Stomach (tissue), 8 donors: ENCODE measurements at regions not wholly inside any gene's neighbourhood (a gene's known extent, or its start where the extent isn't known, plus 50 kb on each side); places are given as distances from the start of the nearest gene placed in this dataset.
"Not testable (repeated sequence)": the region's sequence is repeated elsewhere in the genome, so short reads cannot be mapped to it uniquely, and the experiment has no call there.

Experiments
- DNase-seq, 2 donors: peaks; one replicate each; pipeline versions ENCODE4 v3.0.0 to v3.0.0-alpha.2; 2013 to 2019
- H3K27ac ChIP-seq, 5 donors: fragments of 200-600 bp in 4 of 5; sonication (generic) in 4 of 5; one replicate each; pipeline ENCODE4 v1.5.1; 2013 to 2019; ENCODE audit warnings: mild to moderate bottlenecking in 1 of 5, moderate library complexity in 1 of 5
- H3K27me3 ChIP-seq, 3 donors: fragments of 200-600 bp; sonication (generic); one replicate each; pipeline ENCODE4 v1.5.1; 2017 to 2019; ENCODE audit warnings: mixed run types in 1 of 3
- H3K36me3 ChIP-seq, 4 donors: fragments of 200-600 bp; sonication (generic); 1 replicate in 3 of 4; 2 replicates in 1 of 4; pipeline ENCODE4 v1.5.1; 2016 to 2019
- H3K4me1 ChIP-seq, 4 donors: fragments of 200-600 bp; sonication (generic); one replicate each; pipeline ENCODE4 v1.5.1; 2016 to 2019
- H3K4me3 ChIP-seq, 4 donors: fragments of 200-600 bp; sonication (generic) in 3 of 4; one replicate each; pipeline ENCODE4 v1.5.1; 2016 to 2019; ENCODE audit warnings: mild to moderate bottlenecking in 1 of 4
- H3K9me3 ChIP-seq, 4 donors: fragments of 200-600 bp; sonication (generic); one replicate each; pipeline ENCODE4 v1.5.1; 2016 to 2019
- EP300 ChIP-seq: sonication (generic); formaldehyde crosslinking; IDR thresholded peaks from one replicate; pipeline ENCODE4 v1.6.1; 2017; ENCODE audit warnings: antibody characterized with exemption
- POLR2A ChIP-seq, 4 donors: fragments of 450-650 bp; IDR thresholded peaks; one replicate each; pipeline ENCODE4 v1.6.1; 2016; ENCODE audit warnings: antibody characterized with exemption in 4 of 4, control low read depth in 2 of 4, mild to moderate bottlenecking in 1 of 4, moderate library complexity in 1 of 4
- POLR2AphosphoS5 ChIP-seq, 3 donors: sonication (generic); formaldehyde crosslinking; IDR thresholded peaks; one replicate each; pipeline ENCODE4 v1.6.1; 2016; ENCODE audit warnings: antibody characterized with exemption in 3 of 3
- WGBS, 5 donors: extraction: QIAGEN DNeasy Blood & Tissue Kit in 3 of 5; methylation state at CpG; one replicate each; pipeline versions ENCODE4 v1.1.5 to v1.1.7; 2013 to 2018; 5-methylcytosine and 5-hydroxymethylcytosine counted together
- intact Hi-C: fragments of 100-400 bp; cut with DNase I; formaldehyde crosslinking; loops from one replicate; pipeline ENCODE4 v1.15.1; 2023; ENCODE audit warnings: low total_unique reads
- TF ChIP-seq, protein P1 (sequence below), 7 experiments: fragments of 450-650 bp in 4 of 7; fragments of 200-600 bp in 3 of 7; sonication (generic) in 3 of 7; IDR thresholded peaks; one replicate each; pipeline ENCODE4 v1.5.1; 2016 to 2019; ENCODE audit warnings: antibody characterized with exemption in 7 of 7, control low read depth in 2 of 7, mild to moderate bottlenecking in 1 of 7
- donor health status: healthy with polysubstance abuse.
- donor health status: Bipolar disorder and iron deficiency.
- donor health status: healthy.

DNA sequence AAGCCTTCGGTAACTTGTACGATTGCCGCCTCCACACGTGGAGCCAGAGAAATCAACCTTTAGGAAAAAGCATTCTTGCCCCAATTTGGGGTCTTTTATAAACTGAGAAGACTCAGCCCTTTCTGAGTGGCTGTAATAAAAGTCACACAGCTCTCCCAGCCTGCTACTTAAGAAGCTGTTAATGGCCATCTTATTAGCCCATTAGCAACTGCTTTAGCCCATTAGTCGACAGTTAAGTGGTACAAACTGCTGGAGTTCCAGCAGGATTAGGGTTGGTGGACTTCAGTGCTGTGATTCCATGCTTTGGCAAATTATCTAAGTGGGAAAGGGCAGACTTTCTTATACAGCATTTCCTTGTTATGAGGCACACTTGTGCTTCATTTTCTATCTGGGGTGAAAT lies 461.3 kb downstream of the RPS6KC1 start:
- no peak for DNase-seq
- no peak for TF ChIP-seq EP300
- TF ChIP-seq POLR2AphosphoS5 (IDR thresholded peaks at IDR 0.05), result no peak
- no peak for TF ChIP-seq POLR2A (IDR thresholded peaks at IDR 0.05)
- TF ChIP-seq, protein P1, sequence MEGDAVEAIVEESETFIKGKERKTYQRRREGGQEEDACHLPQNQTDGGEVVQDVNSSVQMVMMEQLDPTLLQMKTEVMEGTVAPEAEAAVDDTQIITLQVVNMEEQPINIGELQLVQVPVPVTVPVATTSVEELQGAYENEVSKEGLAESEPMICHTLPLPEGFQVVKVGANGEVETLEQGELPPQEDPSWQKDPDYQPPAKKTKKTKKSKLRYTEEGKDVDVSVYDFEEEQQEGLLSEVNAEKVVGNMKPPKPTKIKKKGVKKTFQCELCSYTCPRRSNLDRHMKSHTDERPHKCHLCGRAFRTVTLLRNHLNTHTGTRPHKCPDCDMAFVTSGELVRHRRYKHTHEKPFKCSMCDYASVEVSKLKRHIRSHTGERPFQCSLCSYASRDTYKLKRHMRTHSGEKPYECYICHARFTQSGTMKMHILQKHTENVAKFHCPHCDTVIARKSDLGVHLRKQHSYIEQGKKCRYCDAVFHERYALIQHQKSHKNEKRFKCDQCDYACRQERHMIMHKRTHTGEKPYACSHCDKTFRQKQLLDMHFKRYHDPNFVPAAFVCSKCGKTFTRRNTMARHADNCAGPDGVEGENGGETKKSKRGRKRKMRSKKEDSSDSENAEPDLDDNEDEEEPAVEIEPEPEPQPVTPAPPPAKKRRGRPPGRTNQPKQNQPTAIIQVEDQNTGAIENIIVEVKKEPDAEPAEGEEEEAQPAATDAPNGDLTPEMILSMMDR (IDR thresholded peaks at IDR 0.05), result no peak
- H3K27me3 ChIP-seq, result no peaks in the 10 kb centered on the region
- H3K27ac ChIP-seq, result no peak overlapping the region
- 71 to 73% (median 72%) methylated on average over 5 of the region's 5 CpGs for WGBS, 5 donors
- no peaks in the 10 kb centered on the region for H3K9me3 ChIP-seq
- intact Hi-C loops, result no loop called here
- H3K4me3 ChIP-seq, result no peak overlapping the region
- no peaks in the 10 kb centered on the region for H3K36me3 ChIP-seq
- no peaks in the 10 kb centered on the region for H3K4me1 ChIP-seq

DNA sequence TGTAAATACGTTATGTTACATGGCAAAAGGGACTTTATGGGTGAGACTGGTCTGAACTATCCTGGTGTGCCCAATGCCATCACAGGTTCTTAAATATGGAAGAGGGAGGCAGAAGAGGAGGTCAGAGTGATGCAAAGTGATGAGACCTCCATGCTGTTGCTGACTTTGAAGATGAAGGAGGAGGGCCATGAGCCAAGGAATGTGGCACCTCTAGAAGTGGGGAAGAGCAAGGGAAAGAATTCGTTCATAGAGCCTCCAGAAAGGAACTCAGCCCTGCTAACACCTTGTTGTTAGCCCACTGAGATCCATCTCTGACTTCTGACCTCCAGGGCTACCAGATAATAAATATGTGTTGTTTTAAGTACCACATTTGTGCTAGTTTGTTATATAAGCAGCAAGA lies 462.0 kb downstream of the RPS6KC1 start:
- H3K4me3 ChIP-seq, result no peak overlapping the region
- no peak for TF ChIP-seq POLR2AphosphoS5 (IDR thresholded peaks at IDR 0.05)
- no peak for TF ChIP-seq POLR2A (IDR thresholded peaks at IDR 0.05)
- no peak for TF ChIP-seq EP300
- TF ChIP-seq, protein P1 (IDR thresholded peaks at IDR 0.05), result no peak
- intact Hi-C loops, result no loop called here
- 47 to 61% (median 56%) methylated on average over 2 of the region's 2 CpGs for WGBS, 5 donors
- no peak overlapping the region for H3K27ac ChIP-seq
- no peak for DNase-seq
- H3K27me3 ChIP-seq, result no peaks in the 10 kb centered on the region
- H3K9me3 ChIP-seq, result no peaks in the 10 kb centered on the region
- H3K36me3 ChIP-seq, result no peaks in the 10 kb centered on the region
- H3K4me1 ChIP-seq, result no peaks in the 10 kb centered on the region

DNA sequence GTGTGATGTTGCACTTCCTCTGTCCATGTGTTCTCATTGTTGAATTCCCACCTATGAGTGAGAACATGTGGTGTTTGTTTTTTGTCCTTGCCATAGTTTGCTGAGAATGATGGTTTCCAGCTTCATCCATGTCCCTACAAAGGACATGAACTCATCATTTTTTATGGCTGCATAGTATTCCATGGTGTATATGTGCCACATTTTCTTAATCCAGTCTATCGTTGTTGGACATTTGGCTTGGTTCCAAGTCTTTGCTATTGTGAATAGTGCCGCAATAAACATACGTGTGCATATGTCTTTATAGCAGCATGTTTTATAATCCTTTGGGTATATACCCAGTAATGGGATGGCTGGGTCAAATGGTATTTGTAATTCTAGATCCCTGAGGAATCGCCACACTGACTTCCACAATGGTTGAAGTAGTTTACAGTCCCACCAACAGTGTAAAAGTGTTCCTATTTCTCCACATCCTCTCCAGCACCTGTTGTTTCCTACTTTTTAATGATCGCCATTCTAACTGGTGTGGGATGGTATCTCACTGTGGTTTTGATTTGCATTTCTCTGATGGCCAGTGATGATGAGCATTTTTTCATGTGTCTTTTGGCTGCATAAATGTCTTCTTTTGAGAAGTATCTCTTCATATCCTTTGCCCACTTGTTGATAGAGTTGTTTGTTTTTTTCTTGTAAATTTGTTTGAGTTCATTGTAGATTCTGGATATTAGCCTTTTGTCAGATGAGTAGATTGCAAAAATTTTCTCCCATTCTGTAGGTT lies 463.6 kb downstream of the RPS6KC1 start:
- intact Hi-C loops, H3K27me3 ChIP-seq, H3K9me3 ChIP-seq, H3K4me1 ChIP-seq, DNase-seq, H3K4me3 ChIP-seq, H3K36me3 ChIP-seq, H3K27ac ChIP-seq: not testable (repeated sequence)
- 90 to 99% (median 96%) methylated on average over 2 to 5 of the region's 5 CpGs for WGBS, 5 donors

DNA sequence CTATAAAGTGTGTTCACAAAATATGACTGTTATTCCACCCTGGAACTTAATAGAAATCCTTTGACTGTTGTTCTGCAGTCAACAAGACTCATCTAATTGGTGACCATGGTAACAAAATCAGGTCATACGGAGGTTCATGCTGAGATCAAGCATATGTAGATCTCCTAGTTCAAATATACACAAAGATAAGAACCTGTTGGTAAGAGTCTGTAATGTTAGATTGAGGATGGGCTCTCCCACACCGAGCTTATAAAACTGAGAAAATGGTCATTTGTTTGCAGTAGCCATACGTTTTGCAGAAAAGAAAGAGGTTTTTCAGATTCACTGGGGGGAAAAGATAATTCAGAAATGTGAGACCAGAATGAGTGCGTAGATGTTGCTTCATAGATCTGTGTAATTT lies 468.1 kb downstream of the RPS6KC1 start:
- DNase-seq, result peak in 1 of 2 donors; percentile 50
- 10 to 19% (median 13%) methylated on average over 4 of the region's 4 CpGs for WGBS, 5 donors
- H3K27ac ChIP-seq, result no peak overlapping the region

More for the DNA sequence above, 468.1 kb downstream of the RPS6KC1 start:
- H3K27me3 ChIP-seq, result no peaks in the 10 kb centered on the region
- no peaks in the 10 kb centered on the region for H3K36me3 ChIP-seq
- H3K4me3 ChIP-seq, result no peak overlapping the region
- H3K4me1 ChIP-seq, result no peaks in the 10 kb centered on the region
- TF ChIP-seq POLR2A (IDR thresholded peaks at IDR 0.05), result no peak
- no peak for TF ChIP-seq EP300
- no peak for TF ChIP-seq POLR2AphosphoS5 (IDR thresholded peaks at IDR 0.05)
- TF ChIP-seq, protein P1 (IDR thresholded peaks at IDR 0.05), result no peak
- H3K9me3 ChIP-seq, result peaks cover 0 to 11% (median 5%) of the 10 kb centered on the region in 4 donors
- intact Hi-C loops, result no loop called here
